Nephron (organoid): ENCODE measurements at regions not wholly inside any gene's neighbourhood (a gene's known extent, or its start where the extent isn't known, plus 50 kb on each side); places are given as distances from the start of the nearest gene placed in this dataset.

Experiments
- H3K27ac Mint-ChIP-seq, 3 experiments: 2 replicates each; pipeline ENCODE4 v1.8.0; 2020; ENCODE audit warnings: mixed read lengths in 3 of 3, mild to moderate bottlenecking in 2 of 3, moderate library complexity in 1 of 3
- H3K27me3 Mint-ChIP-seq: 2 replicates; pipeline ENCODE4 v1.8.0; 2021; ENCODE audit warnings: low read depth, mild to moderate bottlenecking, moderate library complexity, mixed read lengths
- H3K36me3 Mint-ChIP-seq: 2 replicates; pipeline ENCODE4 v1.8.0; 2020; ENCODE audit warnings: low read depth, mixed read lengths
- H3K4me1 Mint-ChIP-seq: 2 replicates; pipeline ENCODE4 v1.8.0; 2020; ENCODE audit warnings: mixed read lengths
- H3K4me3 Mint-ChIP-seq, 3 experiments: 2 replicates each; pipeline ENCODE4 v1.8.0; 2020; ENCODE audit warnings: mild to moderate bottlenecking in 3 of 3, mixed read lengths in 3 of 3, moderate library complexity in 2 of 3
- H3K9me3 Mint-ChIP-seq: 2 replicates; pipeline ENCODE4 v1.8.0; 2020; ENCODE audit warnings: mixed read lengths
- TF ChIP-seq, protein P1 (sequence below), 3 experiments: fragments of 200-600 bp; sonication (generic); IDR thresholded peaks; one replicate each; pipeline ENCODE4 v1.5.0; 2021; ENCODE audit warnings: antibody characterized with exemption in 3 of 3; ENCODE audit not compliant: unreplicated experiment in 3 of 3

DNA sequence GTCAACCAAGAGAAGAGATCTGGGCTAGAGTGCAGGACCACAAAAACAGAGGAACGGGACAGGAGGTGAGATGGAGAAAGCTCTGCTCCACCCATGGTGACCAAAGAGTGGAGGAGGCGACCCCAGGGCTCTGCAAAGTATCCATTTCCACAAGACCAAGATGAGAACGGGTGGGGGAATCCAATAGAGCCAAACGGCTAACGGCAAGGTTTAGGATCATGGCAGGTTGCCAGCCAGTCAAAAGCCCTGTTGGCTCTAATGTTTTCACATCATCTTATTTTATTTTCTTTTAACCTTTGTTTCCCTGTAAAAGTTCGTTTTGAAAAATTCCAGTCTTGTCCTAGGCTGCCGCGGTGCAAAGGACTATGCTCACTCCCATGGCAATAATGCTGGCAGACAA is 52.1 kb upstream of the CHST1 start:
- TF ChIP-seq, protein P1, sequence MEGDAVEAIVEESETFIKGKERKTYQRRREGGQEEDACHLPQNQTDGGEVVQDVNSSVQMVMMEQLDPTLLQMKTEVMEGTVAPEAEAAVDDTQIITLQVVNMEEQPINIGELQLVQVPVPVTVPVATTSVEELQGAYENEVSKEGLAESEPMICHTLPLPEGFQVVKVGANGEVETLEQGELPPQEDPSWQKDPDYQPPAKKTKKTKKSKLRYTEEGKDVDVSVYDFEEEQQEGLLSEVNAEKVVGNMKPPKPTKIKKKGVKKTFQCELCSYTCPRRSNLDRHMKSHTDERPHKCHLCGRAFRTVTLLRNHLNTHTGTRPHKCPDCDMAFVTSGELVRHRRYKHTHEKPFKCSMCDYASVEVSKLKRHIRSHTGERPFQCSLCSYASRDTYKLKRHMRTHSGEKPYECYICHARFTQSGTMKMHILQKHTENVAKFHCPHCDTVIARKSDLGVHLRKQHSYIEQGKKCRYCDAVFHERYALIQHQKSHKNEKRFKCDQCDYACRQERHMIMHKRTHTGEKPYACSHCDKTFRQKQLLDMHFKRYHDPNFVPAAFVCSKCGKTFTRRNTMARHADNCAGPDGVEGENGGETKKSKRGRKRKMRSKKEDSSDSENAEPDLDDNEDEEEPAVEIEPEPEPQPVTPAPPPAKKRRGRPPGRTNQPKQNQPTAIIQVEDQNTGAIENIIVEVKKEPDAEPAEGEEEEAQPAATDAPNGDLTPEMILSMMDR (IDR thresholded peaks at IDR 0.05; ENCODE audit: unreplicated experiment in 3 of 3), result no peak
- Mint-ChIP-seq H3K36me3 (no peaks in the 10 kb centered on the region), H3K4me3 (no peak overlapping the region), H3K27me3 (peaks cover 16% of the 10 kb centered on the region), H3K9me3 (no peaks in the 10 kb centered on the region), H3K27ac (no peak overlapping the region), H3K4me1 (peaks cover 7% of the 10 kb centered on the region)

DNA sequence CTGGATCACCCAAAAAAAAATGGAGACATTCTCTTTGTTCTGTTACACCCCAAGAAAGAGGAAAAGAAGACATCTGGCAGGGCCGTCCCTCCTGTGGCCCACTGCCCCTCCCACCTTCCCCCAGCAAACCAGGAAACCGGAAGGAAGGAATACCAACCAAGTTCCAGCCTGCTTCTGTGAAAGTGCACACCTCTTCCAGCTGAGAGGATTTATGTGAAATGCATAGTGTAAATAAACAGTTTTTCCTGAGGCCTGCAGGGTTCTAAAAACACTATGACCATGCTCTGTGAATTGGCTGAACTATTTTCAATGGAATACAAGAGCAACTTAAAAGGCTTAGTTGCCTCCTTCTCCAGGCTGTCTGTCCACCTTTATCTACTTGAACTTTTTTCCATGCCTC is 50.0 kb upstream of the CHST1 start:
- Mint-ChIP-seq H3K9me3 (no peaks in the 10 kb centered on the region), H3K27me3 (peaks cover 16% of the 10 kb centered on the region), H3K4me3 (no peak overlapping the region), H3K27ac (no peak overlapping the region), H3K4me1 (peaks cover 7% of the 10 kb centered on the region), H3K36me3 (no peaks in the 10 kb centered on the region)
- TF ChIP-seq, protein P1 (IDR thresholded peaks at IDR 0.05; ENCODE audit: unreplicated experiment in 3 of 3), result no peak
